Right renal pelvis (tissue), 4 donors: ENCODE measurements at regions not wholly inside any gene's neighbourhood (a gene's known extent, or its start where the extent isn't known, plus 50 kb on each side); places are given as distances from the start of the nearest gene placed in this dataset.

Experiments used
- DNase-seq, 4 donors: peaks; one replicate each; pipeline ENCODE4 v3.0.0-alpha.2; 2013; ENCODE audit warnings: low read depth in 4 of 4, low spot score in 3 of 4, missing footprints in 1 of 4

- DNase-seq: no peak
Observed at GRCh38 chr1:115577513-115577912, 64.3 kb upstream of the VANGL1 start.

GRCh38 chr1:115575661-115576060 is 66.1 kb upstream of the VANGL1 start:
- no peak for DNase-seq

- no peak for DNase-seq
Observed at GRCh38 chr1:115572710-115573109, 69.1 kb upstream of the VANGL1 start.

GRCh38 chr1:115567431-115567830 is 74.3 kb upstream of the VANGL1 start:
- no peak for DNase-seq

- no peak for DNase-seq
Observed at GRCh38 chr1:115565791-115566190, 76.0 kb upstream of the VANGL1 start.

- no peak for DNase-seq
Observed at GRCh38 chr1:115565353-115565752, 76.4 kb upstream of the VANGL1 start.

- no peak for DNase-seq
Observed at GRCh38 chr1:115564201-115564600, 77.6 kb upstream of the VANGL1 start.

- DNase-seq: no peak
Observed at GRCh38 chr1:115560027-115560426, 81.7 kb upstream of the VANGL1 start.

GRCh38 chr1:115558275-115558674 is 83.5 kb upstream of the VANGL1 start:
- DNase-seq: no peak

- DNase-seq: no peak
Observed at GRCh38 chr1:115557715-115558114, 84.1 kb upstream of the VANGL1 start.

GRCh38 chr1:115556236-115556635 is 85.5 kb upstream of the VANGL1 start:
- DNase-seq: no peak

- no peak for DNase-seq
Observed at GRCh38 chr1:115555446-115555845, 86.3 kb upstream of the VANGL1 start.

- DNase-seq: no peak
Observed at GRCh38 chr1:115547696-115548095, 94.1 kb upstream of the VANGL1 start.

GRCh38 chr1:115546846-115547245 is 94.9 kb upstream of the VANGL1 start:
- DNase-seq: no peak

GRCh38 chr1:115545791-115546733 is 95.7 kb upstream of the VANGL1 start:
- DNase-seq: no peak

GRCh38 chr1:115545096-115545720 is 96.6 kb upstream of the VANGL1 start:
- DNase-seq: no peak

- no peak for DNase-seq
Observed at GRCh38 chr1:115544131-115544530, 97.6 kb upstream of the VANGL1 start.

- DNase-seq: no peak
Observed at GRCh38 chr1:115543247-115543646, 98.5 kb upstream of the VANGL1 start.

GRCh38 chr1:115539736-115540135 is 102.0 kb upstream of the VANGL1 start:
- no peak for DNase-seq

- no peak for DNase-seq
Observed at GRCh38 chr1:115539061-115539460, 102.7 kb upstream of the VANGL1 start.

- no peak for DNase-seq
Observed at GRCh38 chr1:115538579-115538978, 103.2 kb upstream of the VANGL1 start.

- DNase-seq: no peak
Observed at GRCh38 chr1:115537415-115537814, 104.4 kb upstream of the VANGL1 start.
